ENCODE measurements at regions not wholly inside any gene's neighbourhood (a gene's known extent, or its start where the extent isn't known, plus 50 kb on each side); places are given as distances from the start of the nearest gene placed in this dataset.

GRCh38 chr4:11746734-11747133 is 318.0 kb upstream of the HS3ST1 start:
- no peaks in the 10 kb centered on the region for H3K36me3 ChIP-seq (ENCODE audit: insufficient read depth, low read length)
- H3K27me3 ChIP-seq (ENCODE audit: insufficient read depth, low read depth, low read length) = no peaks in the 10 kb centered on the region
- H4K20me1 ChIP-seq (ENCODE audit: insufficient read depth) = no peaks in the 10 kb centered on the region
- no peaks in the 10 kb centered on the region for H3F3A ChIP-seq (ENCODE audit: insufficient read depth, low read length, poor library complexity, severe bottlenecking)
- no peak overlapping the region for H2AFZ ChIP-seq (ENCODE audit: low read depth, low read length)
- H3K9ac ChIP-seq (ENCODE audit: low read length) = no peak overlapping the region
- no peak overlapping the region for H3K4me2 ChIP-seq (ENCODE audit: low read length)
- no peak overlapping the region for H3K4me3 ChIP-seq (ENCODE audit: low read length)
- H3K9me3 ChIP-seq (ENCODE audit: low read length) = no peaks in the 10 kb centered on the region
- TF ChIP-seq SMC3 (conservative IDR thresholded peaks at IDR 0.05; ENCODE audit: poor library complexity) = no peak
- no peak for TF ChIP-seq EP300 (conservative IDR thresholded peaks at IDR 0.05; ENCODE audit: poor library complexity, severe bottlenecking)
- no peak for TF ChIP-seq EZH2 (IDR thresholded peaks at IDR 0.05; ENCODE audit: borderline replicate concordance, insufficient read depth, low read length, poor library complexity, severe bottlenecking)
- TF ChIP-seq POLR2AphosphoS5 (IDR thresholded peaks at IDR 0.05) = no peak
- TF ChIP-seq MXI1 (conservative IDR thresholded peaks at IDR 0.05; ENCODE audit: poor library complexity, severe bottlenecking) = no peak
- TF ChIP-seq TAF1 (IDR thresholded peaks at IDR 0.05; ENCODE audit: low read depth) = no peak
- no peak for TF ChIP-seq REST (IDR thresholded peaks at IDR 0.05; ENCODE audit: borderline replicate concordance)
- TF ChIP-seq CTCF (IDR thresholded peaks at IDR 0.05; ENCODE audit: poor library complexity, severe bottlenecking) = no peak
- TF ChIP-seq RAD21 (conservative IDR thresholded peaks at IDR 0.05) = no peak
- no peak overlapping the region for H3K27ac ChIP-seq (ENCODE audit: low read length)
- H3K9me2 ChIP-seq (ENCODE audit: insufficient read depth, low read length) = no peaks in the 10 kb centered on the region
- H3K79me2 ChIP-seq (replicated peaks; ENCODE audit: insufficient read depth, low read length) = no peaks in the 10 kb centered on the region

- Histone ChIP-seq H3K9me3 (ENCODE audit: low read length) (no peaks in the 10 kb centered on the region), H3K9ac (ENCODE audit: low read length) (no peak overlapping the region), H3K27ac (ENCODE audit: low read length) (no peak overlapping the region), H3K79me2 (replicated peaks; ENCODE audit: insufficient read depth, low read length) (no peaks in the 10 kb centered on the region), H3F3A (ENCODE audit: insufficient read depth, low read length, poor library complexity, severe bottlenecking) (no peaks in the 10 kb centered on the region), H3K4me2 (ENCODE audit: low read length) (no peak overlapping the region), H3K4me3 (ENCODE audit: low read length) (no peak overlapping the region), H3K27me3 (ENCODE audit: insufficient read depth, low read depth, low read length) (no peaks in the 10 kb centered on the region), H2AFZ (ENCODE audit: low read depth, low read length) (no peak overlapping the region), H3K9me2 (ENCODE audit: insufficient read depth, low read length) (no peaks in the 10 kb centered on the region), H3K36me3 (ENCODE audit: insufficient read depth, low read length) (no peaks in the 10 kb centered on the region), H4K20me1 (ENCODE audit: insufficient read depth) (no peaks in the 10 kb centered on the region)
- no peak for TF ChIP-seq EZH2 (IDR thresholded peaks at IDR 0.05; ENCODE audit: borderline replicate concordance, insufficient read depth, low read length, poor library complexity, severe bottlenecking)
- TF ChIP-seq TAF1 (IDR thresholded peaks at IDR 0.05; ENCODE audit: low read depth) = no peak
- no peak for TF ChIP-seq SMC3 (conservative IDR thresholded peaks at IDR 0.05; ENCODE audit: poor library complexity)
- no peak for TF ChIP-seq RAD21 (conservative IDR thresholded peaks at IDR 0.05)
- no peak for TF ChIP-seq MXI1 (conservative IDR thresholded peaks at IDR 0.05; ENCODE audit: poor library complexity, severe bottlenecking)
These were observed 315.3 kb upstream of the HS3ST1 start for GRCh38 chr4:11743976-11744375.
